Heart left ventricle (tissue), 16 donors: ENCODE measurements at regions not wholly inside any gene's neighbourhood (a gene's known extent, or its start where the extent isn't known, plus 50 kb on each side); places are given as distances from the start of the nearest gene placed in this dataset.

Source experiments
- ATAC-seq, 4 donors: fragments of 200-7000 bp; cut with Tn5 transposase; one replicate each; pipeline ENCODE4 v1.9.1; 2020 to 2022; ENCODE audit warnings: moderate library complexity in 4 of 4, mild to moderate bottlenecking in 3 of 4, moderate number of reproducible peaks in 1 of 4
- DNase-seq, 5 donors: peaks; one replicate each; pipeline ENCODE4 v3.0.0-alpha.2; 2020
- H3K27ac ChIP-seq, 12 donors: fragments of 200-600 bp; sonication (generic) in 4 of 12; one replicate each; pipeline versions ENCODE4 v1.5.0 to v1.8.0; 2016 to 2022; ENCODE audit warnings: mild to moderate bottlenecking in 2 of 12
- H3K27me3 ChIP-seq, 9 donors: fragments of 200-600 bp; sonication (generic) in 2 of 9; one replicate each; pipeline versions ENCODE4 v1.5.1 to v1.8.0; 2016 to 2022; ENCODE audit warnings: mild to moderate bottlenecking in 3 of 9
- H3K36me3 ChIP-seq, 9 donors: fragments of 200-600 bp; sonication (generic) in 2 of 9; one replicate each; pipeline versions ENCODE4 v1.5.0 to v1.8.0; 2018 to 2022; ENCODE audit warnings: mild to moderate bottlenecking in 2 of 9
- H3K4me1 ChIP-seq, 12 donors: fragments of 200-600 bp; sonication (generic) in 4 of 12; one replicate each; pipeline versions ENCODE4 v1.5.0 to v1.8.0; 2016 to 2022; ENCODE audit warnings: mild to moderate bottlenecking in 3 of 12
- H3K4me3 ChIP-seq, 12 donors: fragments of 200-600 bp; sonication (generic) in 4 of 12; one replicate each; pipeline versions ENCODE4 v1.5.0 to v1.8.0; 2017 to 2022; ENCODE audit warnings: mild to moderate bottlenecking in 9 of 12, moderate library complexity in 4 of 12
- H3K9me3 ChIP-seq, 12 donors: fragments of 200-600 bp; sonication (generic) in 4 of 12; one replicate each; pipeline versions ENCODE4 v1.5.0 to v1.8.0; 2016 to 2022; ENCODE audit warnings: mild to moderate bottlenecking in 1 of 12
- CTCF ChIP-seq, 12 donors: fragments of 200-600 bp; sonication (generic) in 4 of 12; IDR thresholded peaks; one replicate each; pipeline versions ENCODE4 v1.5.0 to v1.8.0; 2018 to 2022; ENCODE audit warnings: antibody characterized with exemption in 12 of 12, mild to moderate bottlenecking in 5 of 12
- POLR2A ChIP-seq, 2 donors: fragments of 450-650 bp; IDR thresholded peaks; one replicate each; pipeline ENCODE4 v1.6.1; 2017; ENCODE audit warnings: antibody characterized with exemption in 2 of 2, mild to moderate bottlenecking in 2 of 2, moderate library complexity in 2 of 2
- WGBS, 4 donors: extraction: QIAGEN DNeasy Blood & Tissue Kit in 2 of 4; methylation state at CpG; one replicate each; pipeline versions ENCODE4 v1.1.5 to v1.1.7; 2013 to 2018; 5-methylcytosine and 5-hydroxymethylcytosine counted together
- intact Hi-C, 10 donors: fragments of 100-400 bp; cut with DNase I; formaldehyde crosslinking; loops; one replicate each; pipeline versions ENCODE4 v1.11.1 to v1.14.2; 2022
- donor health status: ischemic (EF 13 %, LVEDD 7.1; RV severe dilation, severe dysfunction).
- donor health status: healthy with polysubstance abuse.
- donor health status: DM: no; HTN: yes; CAD: no.
- donor health status: DM: no; HTN: no; CAD: no.
- donor health status: ischemic (EF 25% LVEDD 6.9; RV normal size, moderate dysfunction).
- donor health status: ischemic (EF 25% LVEDD 5.7; RV mildly dilated, moderate dysfunction).
- donor health status: healthy.
- donor health status: DM: yes; HTN: yes; CAD: no.
- donor health status: ischemic (EF 35%, LVEDD 5.7; RV mildly dilated, moderate dysfunction).
- donor health status: nonischemic (EF 11% LVEDD 7.7; RV severe dilation, severe dysfunction).
- donor health status: DM: yes; HTN: yes; CAD: no.
- donor health status: PGD.
- donor health status: ischemic (EF 29% LVEDD 5.4; RV normal size, mild dysfunction).
- donor health status: nonischemic (EF 23%, LVEDD 6.1; RV moderate dilation, normal function).

- TF ChIP-seq CTCF (IDR thresholded peaks at IDR 0.05) (no peak), POLR2A (IDR thresholded peaks at IDR 0.05) (no peak)
- H3K36me3 ChIP-seq = no peaks in the 10 kb centered on the region
- H3K4me1 ChIP-seq = peaks cover 0 to 16% (median 0%) of the 10 kb centered on the region in 12 donors
- no peak for ATAC-seq
- 85 to 90% (median 89%) methylated on average over 4 of the region's 4 CpGs for WGBS, 4 donors
- H3K27ac ChIP-seq = no peak overlapping the region
- no peaks in the 10 kb centered on the region for H3K27me3 ChIP-seq
- H3K9me3 ChIP-seq = no peaks in the 10 kb centered on the region
- intact Hi-C loops = no loop called here
- no peak for DNase-seq
- H3K4me3 ChIP-seq = no peak overlapping the region
Observed at GRCh38 chr20:5677389-5677788, 66.6 kb upstream of the GPCPD1 start.

GRCh38 chr20:5675103-5676091, 64.6 kb upstream of the GPCPD1 start:
- Histone ChIP-seq H3K4me1 (peaks cover 0 to 16% (median 0%) of the 10 kb centered on the region in 12 donors), H3K27ac (peak overlapping the region in 1 of 12 donors; percentile 52), H3K9me3 (no peaks in the 10 kb centered on the region), H3K27me3 (no peaks in the 10 kb centered on the region), H3K36me3 (no peaks in the 10 kb centered on the region), H3K4me3 (no peak overlapping the region)
- WGBS, 4 donors = 64 to 79% (median 74%) methylated on average over 12 of the region's 12 CpGs
- intact Hi-C loops = no loop called here
- ATAC-seq = peak in 3 of 4 donors; percentile 36 to 73 (median 48)
- DNase-seq = no peak
- no peak for TF ChIP-seq CTCF (IDR thresholded peaks at IDR 0.05)
- no peak for TF ChIP-seq POLR2A (IDR thresholded peaks at IDR 0.05)

- peaks cover 0 to 21% (median 0%) of the 10 kb centered on the region in 12 donors for H3K4me1 ChIP-seq
- peak in 1 of 4 donors; percentile 42 for ATAC-seq
- intact Hi-C loops = no loop called here
Observed at GRCh38 chr20:5674176-5674660, 63.4 kb upstream of the GPCPD1 start.

More at GRCh38 chr20:5674176-5674660, 63.4 kb upstream of the GPCPD1 start:
- Histone ChIP-seq H3K36me3 (no peaks in the 10 kb centered on the region), H3K4me3 (no peak overlapping the region), H3K9me3 (no peaks in the 10 kb centered on the region), H3K27ac (peak overlapping the region in 1 of 12 donors; percentile 52), H3K27me3 (no peaks in the 10 kb centered on the region)
- 73 to 82% (median 78%) methylated on average over 3 of the region's 3 CpGs for WGBS, 4 donors
- no peak for DNase-seq
- TF ChIP-seq CTCF (IDR thresholded peaks at IDR 0.05) (no peak), POLR2A (IDR thresholded peaks at IDR 0.05) (no peak)
